RKO (cell line): ENCODE measurements at regions not wholly inside any gene's neighbourhood (a gene's known extent, or its start where the extent isn't known, plus 50 kb on each side); places are given as distances from the start of the nearest gene placed in this dataset.

Source experiments
- DNase-seq: peaks from one replicate; pipeline ENCODE4 v3.0.0-alpha.2; 2016; ENCODE audit warnings: low spot score

DNA sequence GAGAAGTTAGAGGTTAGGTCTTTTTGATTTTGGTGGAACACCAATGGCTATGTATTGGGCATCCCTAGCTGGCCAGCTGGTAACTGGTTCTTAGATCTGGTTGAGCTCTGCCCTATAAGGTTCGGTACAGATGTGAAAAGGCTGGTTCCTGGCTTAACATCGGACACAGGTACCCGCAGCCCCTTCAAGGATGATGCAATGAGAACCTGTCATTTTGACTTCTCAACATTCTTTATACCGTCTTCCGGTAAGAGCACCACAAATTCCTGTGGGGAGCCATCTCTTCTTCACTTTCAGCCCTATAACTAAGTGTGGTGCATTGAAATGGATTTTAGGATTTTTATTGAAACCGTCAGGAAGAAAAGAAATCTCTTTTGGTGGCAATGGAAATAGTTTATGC is 222.8 kb downstream of the ADAMTS9 start:
- DNase-seq: no peak

DNA sequence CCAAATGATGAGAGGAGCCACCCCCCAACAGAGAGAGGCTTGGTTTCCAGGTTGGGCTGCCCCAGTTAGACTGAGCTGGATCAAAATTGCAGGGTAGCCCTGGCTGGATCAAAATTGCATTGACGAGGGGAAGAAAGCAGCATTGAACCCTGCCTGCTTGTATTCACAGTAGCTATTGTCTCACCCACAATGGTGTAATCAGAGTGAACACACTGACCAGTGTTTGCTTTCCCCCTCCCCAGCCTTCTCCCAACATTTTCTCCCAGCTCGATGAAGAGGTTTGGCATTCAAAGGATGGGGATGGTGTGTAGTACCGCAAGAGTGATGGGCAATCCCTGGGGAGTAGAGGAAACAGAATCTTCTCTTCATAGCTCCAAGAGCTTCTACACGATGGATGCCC is 223.8 kb downstream of the ADAMTS9 start:
- no peak for DNase-seq

DNA sequence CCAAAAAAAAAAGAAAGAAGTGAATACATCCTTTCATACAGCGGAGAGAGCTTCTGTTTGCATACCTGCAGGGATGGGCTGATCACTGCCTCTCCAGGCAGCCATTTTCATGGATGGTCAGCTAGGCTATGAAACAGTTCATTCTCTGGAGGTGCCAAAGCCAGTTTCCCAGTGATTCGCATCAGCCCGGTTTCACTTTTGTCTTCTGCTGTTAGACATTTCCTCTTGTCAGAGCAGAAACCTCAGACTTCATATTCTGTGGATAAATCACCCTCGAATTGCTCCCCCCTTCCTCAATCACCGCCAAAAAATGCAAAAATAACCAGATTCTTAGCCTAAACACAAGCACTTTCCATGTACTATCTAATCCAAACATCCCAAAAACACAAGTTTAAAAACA is 225.6 kb downstream of the ADAMTS9 start:
- no peak for DNase-seq

DNA sequence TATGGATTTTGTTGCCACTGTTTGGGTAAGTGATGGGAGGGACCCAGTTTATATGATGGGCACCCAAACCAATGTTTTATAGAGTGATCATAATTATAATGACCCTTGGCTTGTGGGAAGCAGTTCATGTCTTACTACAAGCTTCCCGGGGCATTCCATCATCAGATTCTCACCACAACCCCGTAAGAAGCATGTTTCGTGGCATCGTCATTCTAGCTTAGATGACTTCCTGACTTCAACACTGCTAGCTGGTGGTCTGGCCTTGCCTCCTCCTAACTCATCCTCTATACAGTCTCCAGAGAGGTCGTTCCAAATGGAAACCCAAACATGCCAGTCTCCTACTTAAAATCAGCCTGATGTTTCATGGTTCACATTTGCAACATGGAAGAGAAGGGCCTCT is 226.9 kb downstream of the ADAMTS9 start:
- no peak for DNase-seq

- DNase-seq: no peak
Observed at GRCh38 chr3:64460141-64460730, 227.6 kb downstream of the ADAMTS9 start.

DNA sequence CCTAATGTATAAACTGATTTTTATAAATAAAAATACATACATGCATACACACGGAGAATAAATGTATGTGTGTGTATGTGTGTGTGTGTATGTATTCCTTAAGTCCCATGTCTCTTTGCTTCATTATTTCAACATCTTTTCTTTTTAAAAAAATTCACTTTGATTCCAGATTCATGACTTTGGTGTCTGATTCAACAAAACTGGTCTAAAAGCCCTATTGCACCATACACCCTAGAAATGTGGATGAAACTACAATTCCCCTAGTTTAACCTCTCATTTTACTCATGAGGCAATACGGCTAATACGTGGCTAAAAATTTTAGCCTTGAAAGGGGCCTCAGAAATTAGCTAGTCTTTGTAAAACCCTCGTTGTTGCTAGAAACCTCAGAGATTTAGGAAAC is 228.1 kb downstream of the ADAMTS9 start:
- no peak for DNase-seq

GRCh38 chr3:64457811-64458210 is 230.0 kb downstream of the ADAMTS9 start:
- DNase-seq: no peak

- no peak for DNase-seq
Observed at GRCh38 chr3:64456674-64457073, 231.1 kb downstream of the ADAMTS9 start.

- DNase-seq: no peak
Observed at GRCh38 chr3:64455351-64455750, 230.1 kb upstream of the PRICKLE2 start.

DNA sequence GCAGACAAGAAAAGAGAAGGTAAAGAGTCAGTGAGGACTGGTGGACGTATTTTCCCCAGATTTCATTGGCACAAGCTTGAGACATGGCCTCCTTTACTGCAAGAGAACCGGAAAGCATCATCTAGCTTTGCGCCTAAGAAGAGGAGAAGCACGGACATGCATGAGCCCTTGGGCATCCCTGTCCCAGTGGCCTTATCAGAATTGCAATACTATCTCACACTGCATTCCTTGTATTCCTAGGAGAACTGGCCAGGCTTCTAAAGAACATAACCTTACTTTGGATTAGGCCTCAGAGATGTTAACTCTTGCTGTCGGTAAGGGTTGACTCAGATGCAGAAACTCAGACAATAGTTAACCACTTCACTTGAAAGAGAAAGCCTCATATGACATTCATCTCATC is 229.5 kb upstream of the PRICKLE2 start:
- DNase-seq: no peak

DNA sequence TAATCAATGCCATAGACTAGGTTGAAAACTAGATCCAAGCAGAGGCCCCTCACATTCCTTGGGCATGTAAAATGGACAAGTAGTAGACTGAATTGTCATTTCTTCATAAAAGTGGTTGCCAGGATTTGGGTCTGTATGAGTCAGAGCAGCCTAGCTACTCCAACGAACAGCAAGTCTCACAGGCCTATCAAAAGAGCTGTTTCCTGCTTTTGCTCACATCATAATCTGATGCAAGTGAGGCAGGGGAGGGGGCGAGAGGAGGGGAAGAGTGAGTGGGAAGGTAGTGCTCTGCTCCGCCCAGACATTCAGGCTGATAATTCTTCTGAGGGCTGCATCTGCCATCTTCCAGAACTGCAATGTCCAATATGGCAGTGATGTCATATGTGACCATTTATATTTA is 228.9 kb upstream of the PRICKLE2 start:
- DNase-seq: no peak

DNA sequence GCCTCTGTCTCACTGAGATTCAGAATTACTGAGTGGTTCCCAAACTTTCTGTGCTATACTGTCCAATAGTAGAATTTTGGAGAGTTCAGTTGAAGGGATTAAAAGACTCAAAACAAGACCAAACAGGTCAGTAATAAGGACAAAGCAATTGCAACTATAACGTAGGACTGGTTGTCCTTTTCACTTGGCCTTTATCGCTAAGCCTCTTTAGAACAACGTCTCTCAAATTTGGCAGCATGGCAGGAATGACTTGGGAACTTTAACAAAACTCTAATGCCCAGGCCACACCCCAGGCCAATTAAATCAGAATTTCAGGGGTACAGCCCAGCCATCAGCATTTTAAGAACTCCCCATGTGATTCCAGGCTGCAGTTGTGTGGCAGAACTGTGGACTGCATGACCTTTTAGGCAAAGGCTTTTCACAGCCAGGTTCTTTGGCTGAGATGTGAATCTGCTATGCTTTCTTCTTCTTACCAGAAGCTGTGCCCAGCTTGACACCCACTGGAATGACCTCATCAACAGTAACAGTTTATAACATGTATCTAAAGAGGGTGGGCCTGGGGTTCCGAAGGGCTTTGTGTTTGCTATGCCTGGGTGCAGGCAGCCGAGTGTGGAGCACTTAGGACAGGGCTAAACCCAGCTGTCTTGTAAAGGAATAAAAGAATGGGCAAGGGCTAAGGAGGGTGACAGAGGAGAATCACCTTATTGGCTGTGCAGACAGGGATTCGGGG is 226.2 kb upstream of the PRICKLE2 start:
- no peak for DNase-seq

- no peak for DNase-seq
Observed at GRCh38 chr3:64450396-64450956, 225.2 kb upstream of the PRICKLE2 start.

DNA sequence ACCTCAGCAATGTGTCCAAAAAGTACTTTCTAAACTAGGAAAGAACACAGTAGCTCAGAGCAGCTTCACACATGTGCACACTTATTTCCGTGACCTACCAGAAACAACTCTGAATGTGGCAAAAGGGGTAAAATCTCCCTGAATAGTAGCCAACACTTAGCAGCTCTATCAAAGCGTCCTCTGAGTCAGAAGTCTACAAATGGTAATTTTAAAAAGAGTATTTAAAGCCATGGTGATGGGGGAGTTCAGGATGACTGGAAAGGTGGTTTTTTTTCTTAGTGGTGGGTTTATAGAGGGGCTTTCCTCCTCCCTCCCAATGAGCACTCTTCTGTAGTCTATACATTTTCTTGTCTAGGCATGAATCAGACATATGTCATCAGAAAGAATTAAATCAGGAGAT is 223.8 kb upstream of the PRICKLE2 start:
- no peak for DNase-seq

DNA sequence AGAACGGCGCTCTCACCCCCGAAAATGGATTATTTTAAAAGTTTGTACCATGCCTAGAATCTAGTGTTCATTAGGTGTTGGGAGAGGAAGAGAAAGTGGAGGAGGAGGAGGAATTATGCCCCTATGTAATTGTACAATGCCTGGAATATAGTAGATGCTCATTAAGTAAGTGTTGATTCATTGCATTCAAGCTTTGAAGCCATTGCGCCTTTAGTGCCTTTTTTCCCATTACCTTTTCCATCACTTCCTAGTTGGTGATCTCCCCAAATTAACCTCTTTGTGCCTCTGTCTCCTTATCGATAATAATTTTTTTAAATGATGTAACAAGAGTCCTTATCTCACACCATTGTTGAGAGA is 220.7 kb upstream of the PRICKLE2 start:
- DNase-seq: no peak

GRCh38 chr3:64445109-64445943 is 220.1 kb upstream of the PRICKLE2 start:
- DNase-seq: no peak

- DNase-seq: no peak
Observed at GRCh38 chr3:64444490-64445108, 219.3 kb upstream of the PRICKLE2 start.

GRCh38 chr3:64443546-64444381 is 218.5 kb upstream of the PRICKLE2 start:
- DNase-seq: no peak

DNA sequence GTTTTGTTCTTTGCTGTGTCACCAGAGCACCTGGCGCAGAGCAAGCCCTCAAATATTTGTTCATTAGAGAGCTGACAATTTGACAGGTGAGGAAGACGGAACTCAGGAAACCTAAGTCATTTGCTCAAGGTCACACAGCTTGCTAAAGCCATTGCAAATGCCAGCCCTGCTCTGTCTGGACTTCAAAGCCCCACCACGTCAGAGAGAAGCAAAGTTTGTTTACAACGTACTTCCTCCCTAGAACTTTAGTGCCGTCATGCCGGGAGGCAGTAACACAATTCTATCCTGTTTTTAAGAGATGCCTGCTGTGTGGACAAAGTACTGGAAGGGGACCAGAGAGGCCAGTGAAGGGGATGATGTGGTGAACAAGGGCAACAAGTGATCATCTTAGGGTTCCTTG is 216.6 kb upstream of the PRICKLE2 start:
- no peak for DNase-seq

GRCh38 chr3:64440498-64440897 is 215.2 kb upstream of the PRICKLE2 start:
- no peak for DNase-seq

GRCh38 chr3:64438812-64439211 is 213.5 kb upstream of the PRICKLE2 start:
- DNase-seq: no peak

- no peak for DNase-seq
Observed at GRCh38 chr3:64438066-64438465, 212.8 kb upstream of the PRICKLE2 start.
